ENCODE measurements at regions not wholly inside any gene's neighbourhood (a gene's known extent, or its start where the extent isn't known, plus 50 kb on each side); places are given as distances from the start of the nearest gene placed in this dataset.

DNA sequence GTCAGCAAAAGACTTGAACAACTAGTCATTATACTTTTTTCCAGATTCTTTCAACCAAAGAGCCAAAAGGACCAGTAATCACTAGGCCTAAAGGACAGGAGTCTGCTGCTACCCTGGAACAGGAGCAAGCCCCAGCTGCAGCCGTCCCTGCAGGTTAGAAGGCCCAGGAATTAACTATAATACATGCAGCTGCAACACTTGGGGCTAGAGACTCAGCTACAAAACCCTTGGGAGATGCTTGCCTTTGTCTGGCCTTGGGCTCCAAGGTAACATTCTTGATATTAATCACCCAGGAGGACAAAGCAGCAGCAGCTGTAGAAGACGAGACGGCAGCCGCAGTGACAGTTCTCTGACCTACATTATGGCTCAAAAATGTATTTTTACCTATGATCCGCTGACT, 841.2 kb upstream of the ADGRL4 start:
- peak; percentile 6 for DNase-seq

- no peak for DNase-seq
These were observed 839.4 kb upstream of the ADGRL4 start for GRCh38 chr1:79845936-79846335.

GRCh38 chr1:79842811-79843210, 836.3 kb upstream of the ADGRL4 start:
- no peak for DNase-seq

DNA sequence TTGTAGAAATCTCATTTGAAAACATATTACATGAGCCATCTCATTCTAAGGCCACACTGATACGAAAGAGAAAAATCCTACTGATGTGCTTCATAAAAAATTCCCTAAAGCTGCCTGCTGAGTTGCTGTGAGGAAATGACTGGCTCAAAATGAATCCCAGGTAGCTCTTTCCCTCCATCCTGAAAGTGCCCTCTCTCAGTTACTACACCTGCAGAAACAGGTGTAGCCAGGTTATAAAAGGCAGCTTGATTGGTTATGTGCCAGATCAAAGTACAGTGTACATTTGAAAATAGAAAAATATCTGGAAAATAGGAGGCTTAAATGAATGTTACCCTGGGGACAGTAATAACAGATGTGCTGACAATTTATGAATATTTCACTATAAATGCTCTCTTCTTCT, 833.4 kb upstream of the ADGRL4 start:
- DNase-seq, result peak; percentile 69

GRCh38 chr1:79827446-79827845, 820.9 kb upstream of the ADGRL4 start:
- DNase-seq, result no peak

DNA sequence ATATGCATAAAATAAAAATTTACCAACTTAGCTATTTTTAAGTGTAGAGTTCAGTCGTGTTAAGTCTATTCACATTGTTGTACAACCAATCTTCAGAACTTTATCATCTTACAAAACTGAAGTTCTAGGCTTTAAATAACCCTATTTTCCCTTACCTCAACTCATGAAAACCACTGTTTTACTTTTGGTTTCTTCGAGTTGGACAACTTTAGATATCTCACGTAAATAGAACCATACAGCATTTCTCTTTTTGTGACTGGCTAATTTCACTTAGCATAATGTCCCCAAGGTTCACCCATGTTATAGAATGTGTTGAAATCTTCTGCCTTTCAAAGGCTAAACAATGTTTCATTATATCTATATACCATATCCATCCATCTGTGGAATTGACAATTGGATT, 819.0 kb upstream of the ADGRL4 start:
- DNase-seq, result no peak

- DNase-seq, result no peak
These were observed 815.5 kb upstream of the ADGRL4 start for GRCh38 chr1:79822053-79822452.

DNA sequence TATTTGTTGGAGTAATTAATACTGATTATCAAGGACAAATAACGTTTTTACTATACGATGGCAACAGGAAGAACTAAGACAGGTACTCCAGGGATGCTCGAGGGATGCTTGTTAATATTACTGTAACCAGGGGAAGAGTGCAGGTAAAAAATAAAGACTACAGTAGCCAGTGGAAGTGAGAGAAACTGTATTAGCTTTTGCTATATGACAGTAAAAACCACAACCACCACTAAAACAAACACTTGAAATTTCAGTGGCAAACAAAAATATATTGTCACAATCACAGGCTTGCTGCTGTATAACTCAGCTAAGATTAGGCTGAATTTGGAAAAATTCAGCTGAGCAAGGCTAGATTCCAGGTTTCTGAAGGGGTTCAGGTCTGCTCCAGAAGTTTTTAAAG, 812.6 kb upstream of the ADGRL4 start:
- no peak for DNase-seq

GRCh38 chr1:79817031-79817560, 810.6 kb upstream of the ADGRL4 start:
- no peak for DNase-seq

DNA sequence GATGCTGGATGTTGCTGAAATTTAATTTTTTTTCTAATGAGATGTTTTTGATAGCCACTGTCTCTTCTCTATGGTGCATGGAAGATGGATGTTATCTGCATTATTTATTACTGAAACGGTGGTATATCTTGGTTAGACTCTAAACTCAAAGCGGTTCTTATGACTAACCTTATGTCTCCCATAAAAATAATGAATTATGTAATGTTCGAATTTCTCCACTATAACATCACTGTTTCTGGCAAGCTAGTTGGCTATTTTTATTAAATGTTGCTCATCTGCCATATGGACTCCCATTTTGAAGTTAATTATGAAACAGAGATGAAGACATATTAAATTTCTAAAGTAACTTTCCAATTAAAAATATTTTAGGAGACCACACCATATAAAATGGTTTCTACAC, 808.6 kb upstream of the ADGRL4 start:
- no peak for DNase-seq

DNA sequence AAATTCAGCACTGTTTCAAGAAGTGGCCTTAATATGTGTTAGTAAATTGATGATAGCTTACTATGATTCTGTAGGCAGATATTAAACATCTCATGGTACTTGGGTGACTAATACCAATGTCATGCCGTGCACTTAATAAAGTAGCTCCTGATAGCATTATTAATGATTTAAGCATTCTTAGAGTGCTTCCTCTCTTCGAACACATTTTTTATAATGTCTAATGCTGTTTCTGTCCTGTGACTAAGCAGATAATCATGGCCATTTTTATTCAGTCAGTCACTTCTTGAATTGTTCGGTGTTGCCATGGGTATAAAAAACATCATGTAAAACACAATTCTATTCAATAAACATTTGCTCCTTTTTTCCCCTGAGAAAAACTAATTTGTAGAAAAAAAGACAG, 804.6 kb upstream of the ADGRL4 start:
- DNase-seq, result no peak

DNA sequence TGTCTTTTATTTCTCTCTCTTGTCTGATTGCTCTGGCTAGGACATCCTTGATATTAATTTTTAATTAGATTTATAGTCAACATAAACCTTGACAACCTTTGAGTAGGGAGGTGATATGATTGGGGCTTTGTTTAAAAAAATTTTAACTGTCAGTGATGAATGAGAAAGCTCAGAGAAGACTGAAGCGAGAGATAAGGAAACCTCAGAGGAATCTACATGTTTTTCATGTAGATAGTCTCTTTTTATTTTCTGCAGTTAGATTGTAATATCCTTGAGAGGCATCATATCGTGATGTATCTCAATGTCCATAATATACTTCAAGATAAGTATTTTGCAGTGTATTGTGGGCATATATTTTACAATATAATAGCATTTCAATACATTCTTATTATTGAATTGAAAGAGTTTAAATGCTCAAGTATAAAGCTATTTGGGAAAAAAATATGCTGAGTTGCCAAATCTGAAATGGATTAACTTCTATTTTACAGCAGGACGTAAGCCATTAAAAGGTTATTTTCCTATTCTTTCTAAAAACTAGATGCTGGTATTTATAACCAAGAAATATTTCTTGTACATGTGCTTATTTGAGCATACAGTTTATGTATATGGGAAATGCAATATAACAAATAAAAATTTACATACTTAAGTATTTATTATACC, 802.4 kb upstream of the ADGRL4 start:
- DNase-seq, result no peak

DNA sequence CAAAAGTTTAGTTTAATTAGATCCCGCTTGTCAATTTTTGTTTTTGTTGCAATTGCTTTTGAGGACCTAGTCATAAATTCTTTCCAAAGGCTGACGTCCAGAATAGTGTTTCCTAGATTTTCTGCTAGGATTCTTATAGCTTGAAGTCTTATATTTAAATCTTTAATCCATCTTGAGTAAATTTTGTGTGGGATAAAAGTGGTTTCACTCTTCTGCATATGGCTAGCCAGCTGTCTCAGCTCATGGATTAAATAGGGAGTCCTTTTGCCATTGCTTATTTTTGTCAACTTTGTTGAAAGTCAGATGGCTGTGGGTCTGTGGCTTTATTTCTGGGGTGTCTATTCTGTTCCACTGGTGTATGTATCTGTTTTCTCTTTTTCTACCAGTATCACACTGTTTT, 801.3 kb upstream of the ADGRL4 start:
- DNase-seq, result no peak

DNA sequence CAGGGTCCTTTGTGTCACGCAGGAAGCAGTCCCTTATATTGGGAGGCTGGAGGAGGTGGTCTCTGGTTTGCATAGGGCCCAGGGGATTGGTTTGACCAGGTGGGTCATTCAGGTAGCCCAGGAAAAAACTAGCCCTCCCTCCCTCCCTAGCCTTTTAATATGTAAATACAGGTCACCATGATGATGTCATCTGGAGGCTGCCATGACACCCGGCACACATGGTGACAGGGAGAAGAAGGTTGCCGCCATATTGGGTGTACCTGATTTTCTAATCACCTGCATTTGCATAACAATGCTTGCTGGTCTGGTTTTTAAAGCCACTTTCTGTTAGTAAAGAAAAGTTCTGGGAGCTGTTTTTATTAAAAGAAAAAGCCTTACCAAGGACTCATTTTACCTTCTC, 791.0 kb upstream of the ADGRL4 start:
- DNase-seq, result no peak

- no peak for DNase-seq
These were observed 789.9 kb upstream of the ADGRL4 start for GRCh38 chr1:79796434-79796833.

GRCh38 chr1:79792219-79792930, 785.8 kb upstream of the ADGRL4 start:
- no peak for DNase-seq

- no peak for DNase-seq
These were observed 785.1 kb upstream of the ADGRL4 start for GRCh38 chr1:79791488-79792218.

DNA sequence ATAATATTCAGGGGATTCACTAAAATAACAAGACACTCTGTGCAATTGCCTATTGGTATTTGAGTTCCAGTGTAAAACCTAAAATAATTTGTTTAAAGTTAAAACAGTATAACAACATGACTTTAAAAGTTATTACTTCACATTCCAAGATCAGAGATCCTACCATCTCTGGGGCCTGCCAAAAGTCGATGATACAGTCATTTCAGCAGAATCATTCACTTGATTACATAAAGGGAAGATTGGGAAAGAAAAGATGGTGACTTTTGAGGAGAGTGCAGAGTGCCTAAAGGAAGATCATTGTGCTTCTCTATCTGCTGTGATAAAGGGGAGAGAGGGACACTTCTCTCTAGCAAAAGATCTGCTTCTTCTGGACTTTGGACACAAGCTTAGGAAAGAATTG, 784.4 kb upstream of the ADGRL4 start:
- DNase-seq, result no peak

DNA sequence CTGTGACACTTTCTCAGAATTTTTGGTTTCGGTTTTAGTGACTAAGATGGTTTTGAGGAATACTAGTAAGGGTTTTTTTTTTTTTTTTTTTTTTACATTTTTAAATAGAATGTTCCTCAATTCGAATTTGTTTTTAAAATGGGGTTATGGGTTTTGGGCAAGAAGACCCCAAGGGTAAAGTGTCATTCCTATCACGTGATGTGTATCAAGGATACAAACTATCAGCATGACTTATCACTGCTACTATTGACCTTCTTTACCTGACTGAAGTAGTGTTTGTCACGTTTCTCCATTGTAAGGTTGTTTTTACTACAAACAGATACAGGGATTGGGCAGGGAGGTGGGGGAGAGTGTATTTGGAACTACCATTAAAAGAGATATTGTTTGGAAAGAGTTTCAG, 781.1 kb upstream of the ADGRL4 start:
- DNase-seq, result no peak

- DNase-seq, result no peak
These were observed 779.4 kb upstream of the ADGRL4 start for GRCh38 chr1:79785964-79786363.

- DNase-seq, result no peak
These were observed 779.0 kb upstream of the ADGRL4 start for GRCh38 chr1:79785561-79785960.

- DNase-seq, result no peak
These were observed 774.7 kb upstream of the ADGRL4 start for GRCh38 chr1:79781261-79781660.

DNA sequence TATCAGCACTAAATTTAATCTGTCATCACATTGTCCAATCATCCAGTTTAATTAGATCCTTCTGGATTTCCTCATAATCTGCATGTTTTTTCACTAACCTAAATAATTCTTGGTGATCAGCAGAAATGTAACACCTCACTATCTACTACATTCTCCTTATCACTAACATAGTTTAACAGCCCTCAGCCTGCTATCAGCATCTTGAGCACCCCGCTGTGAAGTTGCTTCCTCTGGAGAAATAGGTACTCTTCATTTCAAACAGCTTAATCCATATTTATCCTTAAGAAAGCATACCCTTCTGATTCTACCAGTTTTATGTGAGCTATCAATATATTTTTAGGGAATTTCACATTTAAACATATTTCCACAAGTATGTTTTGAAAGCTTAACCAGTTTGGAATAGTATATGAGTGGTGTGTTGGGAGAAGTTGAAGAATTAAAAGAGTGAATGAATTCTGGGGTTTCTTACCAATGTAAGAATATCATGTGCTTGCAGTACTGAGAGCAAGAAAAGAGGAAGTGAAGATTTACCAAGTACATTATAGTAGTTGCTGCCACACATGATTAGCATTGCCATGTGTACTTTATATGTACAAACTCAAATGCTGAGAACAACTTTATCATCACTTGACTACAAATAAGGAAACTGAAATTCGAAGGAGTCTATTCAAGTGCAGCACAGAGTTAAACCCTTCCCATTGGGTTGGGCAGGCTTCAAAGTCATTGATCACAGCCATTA, 771.1 kb upstream of the ADGRL4 start:
- DNase-seq, result no peak

All from NCI-H1105 treated with DMSO at 0.1 percent for 48 hours (cell line).